ENCODE measurements at regions not wholly inside any gene's neighbourhood (a gene's known extent, or its start where the extent isn't known, plus 50 kb on each side); places are given as distances from the start of the nearest gene placed in this dataset.
"Not testable (repeated sequence)": the region's sequence is repeated elsewhere in the genome, so short reads cannot be mapped to it uniquely, and the experiment has no call there.

DNA sequence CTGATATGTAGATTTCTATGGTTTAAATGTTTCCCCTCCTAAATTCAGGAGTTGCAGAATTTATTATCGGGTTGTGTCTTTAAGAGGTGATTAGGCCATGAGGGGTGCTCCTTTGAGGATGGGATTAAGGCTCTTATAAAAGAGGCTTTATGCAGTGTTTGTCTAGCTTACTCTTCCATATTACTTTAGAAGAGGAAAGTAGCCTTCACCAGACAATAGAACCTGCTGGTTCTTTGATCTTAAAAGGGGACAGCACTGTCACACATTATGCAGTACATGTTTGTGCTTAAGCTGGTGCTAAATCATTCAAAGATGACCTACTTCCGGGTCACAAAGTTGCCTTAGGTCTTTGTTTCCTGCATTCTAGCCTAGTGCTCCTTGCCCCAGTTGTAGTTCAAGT is 81.0 kb downstream of the CPXCR1 start:
- DNase-seq, result no peak

DNA sequence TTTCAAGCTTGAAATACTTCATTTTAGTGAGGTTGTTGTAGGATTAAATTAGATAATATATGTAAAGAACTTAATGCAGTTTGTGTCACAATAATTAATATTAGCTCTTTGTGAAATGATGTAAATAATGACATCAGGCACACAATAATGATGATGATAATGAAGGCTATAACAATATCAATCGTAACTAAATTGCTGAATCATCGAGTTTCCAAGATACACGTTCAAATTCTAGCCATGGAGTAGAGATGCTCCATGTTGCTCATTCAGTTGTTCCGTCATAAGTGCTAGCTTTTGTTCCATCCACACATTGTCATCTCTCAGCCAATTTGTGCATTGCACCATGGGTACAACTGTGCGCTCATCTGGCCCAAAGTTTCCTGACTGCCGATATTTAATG is 83.1 kb downstream of the CPXCR1 start:
- no peak for DNase-seq

DNA sequence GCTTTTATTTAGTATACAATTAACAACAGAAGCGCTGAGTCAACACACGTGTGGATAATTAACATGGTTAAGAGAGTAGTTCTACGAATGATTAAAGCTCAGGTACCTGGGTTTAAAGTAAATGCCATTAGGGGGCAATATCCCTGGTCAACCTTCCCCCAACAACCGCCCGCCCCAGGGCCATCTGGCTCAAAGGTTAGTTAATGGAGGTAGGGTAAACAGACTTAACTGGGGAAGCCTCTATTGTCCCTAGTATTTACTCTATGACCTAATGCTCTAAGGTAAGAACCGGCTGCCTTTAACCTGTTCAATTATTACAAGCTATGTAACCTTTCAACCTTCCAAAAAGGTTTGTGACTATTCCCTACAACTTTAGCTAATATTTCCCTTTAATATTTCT is 90.7 kb downstream of the CPXCR1 start:
- not testable (repeated sequence) for DNase-seq

DNA sequence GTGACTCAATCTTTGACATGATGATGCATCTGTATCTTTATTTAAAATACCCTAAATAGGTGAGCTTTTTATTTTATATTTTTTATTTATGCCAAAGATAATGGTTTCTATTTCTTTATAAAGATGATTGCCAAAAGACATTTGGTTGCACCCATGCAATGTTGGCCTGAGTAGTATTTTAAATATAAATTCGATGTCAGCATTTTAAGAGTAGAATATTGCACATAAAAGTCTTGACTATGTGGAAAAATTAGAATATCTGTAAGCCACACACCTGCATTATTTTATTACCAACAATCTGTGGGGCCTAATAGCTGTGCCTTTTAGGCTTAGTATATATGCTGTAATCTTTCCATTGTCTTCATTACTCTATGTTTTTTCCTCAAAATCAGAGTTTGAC is 91.4 kb downstream of the CPXCR1 start:
- no peak for DNase-seq

DNA sequence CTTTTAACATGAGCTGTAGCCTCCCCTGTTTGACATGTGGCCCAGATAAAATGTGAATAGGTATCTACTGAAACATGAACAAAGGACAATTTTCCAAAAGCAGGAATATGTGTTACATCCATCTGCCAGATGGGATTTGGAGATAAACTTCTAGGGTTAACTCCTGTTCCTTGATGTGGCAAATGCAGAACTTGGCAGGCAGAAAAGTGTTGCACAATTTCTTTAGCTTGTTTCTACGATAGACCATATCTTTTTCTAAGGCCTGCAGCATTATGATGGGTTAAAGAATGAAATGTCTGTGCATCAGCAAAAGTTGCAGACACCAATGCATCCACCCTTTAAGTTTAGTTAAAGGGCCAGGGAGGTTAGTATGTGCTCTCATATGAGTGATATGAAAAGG is 96.8 kb downstream of the CPXCR1 start:
- not testable (repeated sequence) for DNase-seq

DNA sequence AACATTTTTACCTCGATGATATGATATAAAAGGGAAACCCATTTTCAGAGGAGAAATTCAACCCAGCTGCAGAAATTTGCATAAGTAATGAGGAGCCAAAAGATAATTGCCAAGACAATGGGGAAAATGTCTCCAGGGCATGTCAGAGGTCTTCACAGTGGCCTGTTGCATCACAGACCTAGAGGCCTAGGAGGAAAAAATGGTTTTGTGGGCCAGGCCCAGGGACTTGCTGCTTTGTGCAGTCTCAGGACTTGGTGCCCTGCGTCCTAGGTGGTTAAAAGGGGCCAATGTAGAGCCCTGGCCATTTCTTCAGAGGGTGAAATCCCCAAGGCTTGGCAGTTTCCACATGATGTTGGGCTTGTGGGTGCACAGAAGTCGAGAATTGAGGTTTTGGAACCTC is 106.9 kb downstream of the CPXCR1 start:
- DNase-seq, result no peak

DNA sequence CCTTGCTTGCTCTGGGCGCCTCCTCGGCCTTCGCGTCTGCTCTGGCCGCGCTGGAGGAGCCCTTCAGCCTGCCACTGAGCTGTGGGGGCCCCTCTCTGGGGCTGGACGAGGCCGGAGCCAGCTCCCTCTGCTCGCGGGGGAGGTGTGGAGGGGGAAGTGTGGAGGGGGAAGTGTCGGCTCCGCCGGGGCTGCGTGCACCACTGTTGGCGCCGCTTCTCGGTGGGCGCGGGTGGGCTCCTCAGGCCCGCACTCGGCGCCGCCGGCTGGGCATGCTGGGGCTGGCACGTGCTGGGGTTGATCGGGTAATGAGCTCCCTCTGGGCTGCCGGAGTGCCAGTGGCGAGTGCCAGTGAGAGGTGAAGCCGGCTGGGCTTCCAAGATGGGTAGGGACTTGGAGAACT is 116.7 kb downstream of the CPXCR1 start:
- DNase-seq, result no peak

DNA sequence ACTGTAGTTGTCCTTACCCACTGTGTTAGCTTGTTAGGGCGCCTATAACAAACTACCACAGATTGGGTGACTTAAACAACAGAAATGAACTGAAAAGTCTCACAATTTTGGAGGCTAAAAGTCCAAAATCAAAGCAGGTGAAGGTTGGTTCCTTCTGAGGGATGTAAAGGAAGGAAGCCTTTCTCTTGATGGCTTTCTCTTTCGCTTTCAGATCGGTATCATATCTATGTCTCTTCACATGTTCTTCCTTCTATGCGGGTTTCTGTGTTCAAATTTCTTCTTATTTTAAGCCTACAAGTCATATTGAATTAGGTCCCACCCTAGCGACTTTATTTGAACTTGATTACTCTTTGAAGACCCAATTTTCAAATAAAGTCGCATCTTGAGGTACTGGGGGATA is 118.6 kb downstream of the CPXCR1 start:
- DNase-seq, result no peak

DNA sequence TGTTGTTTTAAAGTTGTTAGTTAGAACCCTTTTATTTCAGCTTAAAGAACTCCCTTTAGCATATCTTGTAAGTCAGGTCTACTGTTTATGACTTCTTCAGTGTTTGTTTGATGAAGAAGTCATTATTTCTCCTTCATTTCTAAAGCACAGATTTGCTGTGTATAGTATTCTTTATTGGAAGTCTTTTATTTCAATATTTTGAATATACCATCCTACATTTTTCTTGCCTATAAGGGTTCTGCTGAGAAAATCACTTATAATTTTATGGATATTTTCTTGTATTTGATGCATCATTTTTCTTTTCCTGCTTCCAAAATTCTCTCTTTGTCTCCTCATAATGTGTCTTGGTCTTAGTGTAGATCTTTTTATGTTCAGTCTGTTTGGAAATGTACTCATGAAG is 134.5 kb downstream of the CPXCR1 start:
- DNase-seq, result no peak

DNA sequence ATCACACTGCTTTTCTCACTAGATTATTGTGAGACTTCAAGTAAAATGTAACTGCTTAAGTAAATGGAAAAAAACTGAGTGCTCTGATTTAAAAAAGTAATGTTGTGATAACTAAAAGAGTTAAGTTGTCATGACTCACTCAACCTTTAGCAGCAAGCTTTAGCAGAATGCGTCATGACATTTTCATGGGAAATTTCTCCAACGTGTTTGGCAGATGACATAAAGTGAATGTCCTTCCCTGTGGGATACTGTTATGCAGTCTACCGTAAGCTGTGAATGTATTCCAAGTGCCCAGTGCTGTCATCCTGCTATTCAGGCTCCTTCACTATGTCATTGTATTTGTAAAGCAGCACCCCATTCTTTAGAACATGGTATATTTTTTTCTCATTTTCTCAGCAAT is 136.2 kb downstream of the CPXCR1 start:
- DNase-seq, result no peak

DNA sequence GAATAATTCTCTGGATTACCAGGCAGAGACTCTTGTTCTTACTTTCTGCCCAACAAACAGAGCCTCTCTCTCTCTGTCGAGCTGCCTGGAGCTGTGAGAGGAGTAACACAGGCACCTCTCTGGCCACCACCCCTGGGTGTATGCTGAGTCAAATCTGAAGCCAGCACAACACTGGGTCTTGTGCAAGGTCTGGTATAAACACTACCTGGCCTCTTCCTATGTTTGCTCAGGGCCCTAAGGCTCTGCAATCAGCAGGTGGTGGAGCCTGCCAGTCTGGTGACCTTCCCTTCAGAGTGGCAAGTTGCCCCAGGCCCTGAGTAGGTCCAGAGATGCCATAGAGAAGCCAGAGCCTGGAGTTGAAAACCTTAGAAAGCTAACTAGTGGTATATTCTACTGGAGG is 139.9 kb downstream of the CPXCR1 start:
- DNase-seq, result no peak

DNA sequence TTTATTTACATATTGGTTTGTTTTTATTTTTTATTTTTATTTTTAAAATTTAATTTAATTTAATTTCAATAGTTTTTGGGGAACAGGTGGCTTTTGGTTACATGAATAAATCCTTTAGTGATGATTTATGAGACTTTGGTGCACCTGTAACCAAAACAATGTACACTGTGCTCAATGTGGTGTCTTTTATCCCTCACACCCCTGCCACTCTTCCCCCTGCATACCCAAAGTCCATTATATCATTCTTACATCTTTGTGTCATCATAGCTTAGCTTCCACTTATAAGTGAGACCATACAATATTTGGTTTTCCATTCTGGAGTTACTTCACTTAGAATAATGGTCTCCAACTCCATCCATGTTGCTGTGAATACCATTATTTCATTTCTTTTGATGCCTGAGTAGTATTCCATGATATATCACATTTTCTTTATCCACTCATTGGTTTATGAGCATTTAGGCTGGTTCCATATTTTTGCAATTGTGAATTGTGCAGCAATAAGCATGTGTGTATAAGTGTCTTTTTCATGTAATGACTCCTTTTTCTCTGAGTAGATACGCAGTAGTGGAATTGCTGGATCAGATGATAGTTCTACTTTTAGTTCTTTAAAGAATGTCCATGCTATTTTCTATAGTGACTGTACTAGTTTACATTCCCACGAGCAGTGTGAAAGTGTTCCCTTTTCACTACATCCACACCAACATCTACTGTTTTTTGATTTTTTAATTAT is 157.1 kb downstream of the CPXCR1 start:
- peak in 1 of 5 experiments; percentile 1 for DNase-seq

DNA sequence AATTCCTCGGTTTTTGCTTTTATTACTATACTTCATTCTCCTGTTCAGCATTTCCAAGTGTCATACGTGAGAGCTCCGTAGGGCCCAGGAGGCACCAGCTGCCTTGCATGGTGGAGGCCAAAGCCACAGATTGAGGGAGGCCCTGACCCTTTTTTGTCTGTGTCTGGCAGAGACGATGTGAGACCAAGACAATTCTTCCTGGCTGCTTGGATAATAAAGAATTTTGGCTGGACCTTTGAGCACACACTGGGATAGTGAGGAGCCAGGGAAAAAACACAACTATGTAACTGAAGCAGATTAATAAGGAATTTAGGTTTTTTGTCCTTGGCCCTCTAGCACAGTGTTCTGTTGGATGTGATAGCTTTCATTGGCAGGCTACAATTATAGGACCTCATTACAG is 161.0 kb downstream of the CPXCR1 start:
- no peak for DNase-seq

DNA sequence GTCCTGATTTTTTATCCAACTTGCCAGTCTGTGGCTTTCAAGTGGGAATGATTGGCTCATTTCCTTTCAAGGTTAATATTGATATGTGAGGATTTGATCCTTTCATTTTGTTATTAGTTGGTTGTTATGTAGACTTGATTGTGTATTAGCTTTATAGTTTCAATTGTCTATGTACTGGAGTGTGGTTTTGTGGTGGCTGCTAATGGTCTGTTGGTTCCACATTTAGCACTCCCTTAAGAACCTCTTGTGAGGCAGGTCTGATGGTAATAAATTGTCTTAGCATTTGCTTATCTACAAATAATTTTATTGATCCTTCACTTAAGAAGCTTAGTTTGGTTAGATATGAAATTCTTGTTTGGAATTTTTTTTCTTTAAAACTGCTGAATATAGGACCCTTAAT is 190.6 kb downstream of the CPXCR1 start:
- no peak for DNase-seq

DNA sequence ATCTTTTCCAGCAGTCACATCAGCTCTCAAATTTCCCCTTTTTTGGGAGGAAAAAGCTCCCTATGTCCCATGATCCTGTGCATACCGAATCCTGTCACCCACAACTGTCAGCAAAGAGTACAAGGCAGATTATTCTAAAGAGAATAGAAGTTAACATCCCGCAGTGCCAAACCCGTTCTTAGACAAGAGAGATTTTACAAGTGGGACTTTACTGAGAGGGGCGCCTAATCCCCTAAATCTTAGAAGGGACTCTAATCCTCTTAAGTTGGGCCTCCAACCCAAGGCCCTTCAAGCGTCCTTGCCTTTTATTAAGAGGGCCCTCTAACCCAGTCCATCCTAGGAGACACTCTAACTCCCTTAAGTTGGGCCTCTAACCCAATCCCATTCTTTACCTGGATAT is 193.9 kb downstream of the CPXCR1 start:
- DNase-seq, result no peak

DNA sequence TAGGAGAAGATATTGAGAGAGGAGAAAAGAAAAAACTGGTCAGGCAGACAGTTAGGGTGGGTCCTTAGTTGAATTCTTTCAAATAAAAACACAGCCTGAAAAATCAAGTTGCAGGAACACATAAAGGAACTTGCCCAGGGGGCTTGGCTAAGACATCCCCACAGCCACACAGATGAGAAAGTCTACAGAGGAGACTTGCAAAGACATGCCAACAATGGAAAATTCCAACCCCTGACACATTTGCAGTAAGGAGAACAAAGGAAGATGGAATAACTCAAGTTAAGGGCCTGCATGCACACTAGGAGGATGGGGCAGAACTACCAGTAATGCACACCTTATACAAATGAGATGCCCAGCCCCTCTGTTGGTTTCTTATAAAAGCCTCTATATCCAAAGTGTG is 197.6 kb downstream of the CPXCR1 start:
- no peak for DNase-seq

DNA sequence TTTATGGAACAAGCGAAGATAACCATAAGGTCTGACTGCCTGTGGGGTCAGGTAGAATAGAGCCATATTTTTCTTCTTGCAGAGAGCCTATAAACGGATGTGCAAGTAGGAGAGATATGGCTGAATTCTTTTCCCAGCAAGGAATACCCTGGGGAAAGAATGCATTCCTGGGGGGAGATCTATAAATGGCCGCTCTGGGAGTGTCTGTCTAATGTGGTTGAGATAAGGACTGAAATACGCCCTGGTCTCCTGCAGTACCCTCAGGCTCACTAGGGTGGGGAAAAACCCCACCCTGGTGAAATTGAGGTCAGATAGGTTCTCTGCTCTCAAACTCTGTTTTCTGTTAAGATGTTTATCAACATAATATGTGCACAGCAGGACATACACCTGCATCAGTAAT is 209.0 kb downstream of the CPXCR1 start:
- DNase-seq, result not testable (repeated sequence)

DNA sequence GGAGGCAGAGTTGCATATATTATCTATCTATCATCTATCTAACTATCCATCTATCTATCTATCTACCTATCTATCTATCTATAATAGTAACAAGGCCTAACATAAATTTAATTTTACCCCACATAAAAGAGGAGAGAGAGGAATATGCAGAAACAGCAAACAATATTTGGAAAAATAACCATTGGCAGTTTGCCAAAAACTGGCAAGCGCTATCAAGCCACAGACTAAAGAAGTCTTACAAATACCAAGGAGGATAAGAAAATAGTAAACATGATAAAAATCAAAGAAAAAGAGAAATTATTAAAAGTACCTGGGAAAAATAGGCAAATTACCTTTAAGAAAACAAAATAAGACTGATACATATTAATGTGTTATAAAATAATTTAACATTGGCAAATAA is 230.8 kb downstream of the CPXCR1 start:
- no peak for DNase-seq

DNA sequence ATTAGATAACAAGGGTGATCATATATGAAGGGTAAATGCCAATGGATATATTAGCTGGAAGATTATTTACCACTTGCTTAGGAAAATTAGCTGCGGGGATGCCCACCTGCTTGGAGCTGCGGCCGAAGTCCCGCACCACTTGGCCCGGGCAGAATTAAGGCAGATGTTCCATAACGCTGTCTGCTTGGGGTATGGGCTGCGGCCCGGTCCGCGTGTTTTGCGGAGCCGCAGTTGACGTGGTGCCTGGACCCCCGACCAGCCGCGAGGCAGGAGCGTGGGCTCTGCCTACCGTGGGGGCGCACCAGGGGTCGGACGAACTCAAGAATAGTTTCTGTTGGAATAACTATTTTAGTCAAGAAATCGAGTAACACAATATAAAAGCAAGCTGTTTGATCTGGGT is 235.2 kb downstream of the CPXCR1 start:
- DNase-seq, result no peak

DNA sequence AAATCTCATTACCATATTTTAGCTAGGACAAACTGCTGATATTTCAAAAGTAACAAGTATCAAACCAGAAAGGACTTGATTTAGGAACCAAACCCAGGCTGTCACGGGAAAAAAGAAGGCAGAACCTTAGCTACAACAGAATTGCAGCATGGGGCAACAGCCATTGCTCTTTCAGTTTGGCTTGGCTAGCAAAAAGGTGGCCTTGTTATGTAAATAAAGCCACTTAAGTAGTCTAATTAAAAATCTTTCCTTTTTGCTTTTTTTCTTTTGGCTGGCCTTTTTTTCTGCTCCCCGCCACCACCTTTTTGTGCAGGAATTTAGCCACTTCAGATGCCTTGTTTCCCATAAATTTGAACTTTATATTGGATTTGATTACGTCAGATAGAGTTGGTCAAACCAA is 235.9 kb downstream of the CPXCR1 start:
- no peak for DNase-seq

DNA sequence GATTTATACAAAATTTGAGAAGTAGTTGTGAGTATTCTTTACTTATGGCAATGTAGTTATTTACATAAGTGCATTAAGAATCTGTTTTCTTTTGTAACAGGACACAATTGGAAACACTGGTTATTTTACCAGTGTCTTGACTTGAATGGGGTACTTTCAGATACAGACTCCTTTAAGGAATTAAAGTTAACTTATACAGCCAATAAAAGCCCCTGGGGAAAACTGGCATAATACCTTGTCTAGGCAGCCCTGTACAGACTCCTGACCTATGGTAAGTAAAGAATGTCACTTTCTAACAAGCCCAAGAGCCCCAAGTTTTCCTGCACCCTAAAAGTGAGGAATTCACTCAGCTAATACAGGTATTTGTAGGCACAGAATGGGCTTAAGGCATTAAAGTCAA is 241.8 kb downstream of the CPXCR1 start:
- DNase-seq, result no peak

DNA sequence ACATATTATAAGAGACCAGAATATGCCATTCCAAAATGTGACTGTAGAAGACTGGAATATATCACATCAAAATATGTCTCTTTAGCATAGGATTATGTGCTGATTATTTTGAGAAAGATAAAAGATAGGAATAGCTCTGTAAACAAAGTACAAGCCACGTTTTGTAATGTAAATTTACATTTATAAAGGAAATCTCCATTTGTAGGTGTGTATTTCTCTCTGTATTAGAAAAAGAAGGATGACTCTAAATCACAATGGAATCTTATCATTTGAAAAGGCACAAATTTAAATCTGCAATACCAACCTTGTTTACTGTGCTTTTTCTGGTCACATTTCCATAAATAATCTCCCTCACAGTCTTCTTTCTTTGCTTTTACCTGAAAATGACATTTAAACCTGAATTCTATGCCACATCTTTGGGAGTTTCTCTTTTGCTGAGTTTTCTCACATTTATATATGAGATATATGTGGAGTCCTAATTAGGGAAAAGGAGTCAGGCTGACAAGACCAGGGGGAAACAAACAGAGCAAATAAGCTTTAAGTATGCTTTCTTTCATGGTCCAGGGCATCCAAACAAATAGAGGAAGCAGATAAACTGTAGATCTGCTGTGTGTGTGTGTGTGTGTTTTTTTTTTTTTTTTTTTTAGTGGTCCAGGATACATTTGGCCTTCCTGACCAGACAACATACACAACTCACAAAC is 244.0 kb downstream of the CPXCR1 start:
- DNase-seq, result no peak

DNA sequence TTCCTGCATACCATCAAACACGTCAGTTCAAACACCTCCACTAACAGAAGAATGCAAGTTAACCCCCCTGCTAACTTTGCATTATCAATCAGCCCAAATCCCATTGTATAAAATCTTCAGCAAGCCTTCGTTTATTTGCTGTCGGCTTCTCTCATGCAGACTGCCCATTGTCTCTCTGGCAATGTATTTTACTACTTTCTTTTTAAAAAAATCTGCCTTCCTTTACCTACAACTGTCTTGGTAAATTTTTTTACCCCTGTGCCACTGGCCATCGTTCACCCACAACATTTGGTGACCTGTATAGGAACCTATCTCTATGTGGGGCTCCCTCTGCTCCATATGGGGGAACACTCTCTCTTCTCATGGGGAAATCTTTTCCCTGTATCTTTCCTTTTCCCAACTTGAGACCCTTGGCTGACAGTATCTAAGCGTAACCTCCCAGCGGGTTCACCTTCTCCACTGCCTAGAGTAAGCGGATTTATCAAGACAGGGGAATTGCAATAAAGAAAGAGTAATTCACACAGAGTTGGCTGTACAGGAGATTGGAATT is 244.6 kb downstream of the CPXCR1 start:
- DNase-seq, result no peak

DNA sequence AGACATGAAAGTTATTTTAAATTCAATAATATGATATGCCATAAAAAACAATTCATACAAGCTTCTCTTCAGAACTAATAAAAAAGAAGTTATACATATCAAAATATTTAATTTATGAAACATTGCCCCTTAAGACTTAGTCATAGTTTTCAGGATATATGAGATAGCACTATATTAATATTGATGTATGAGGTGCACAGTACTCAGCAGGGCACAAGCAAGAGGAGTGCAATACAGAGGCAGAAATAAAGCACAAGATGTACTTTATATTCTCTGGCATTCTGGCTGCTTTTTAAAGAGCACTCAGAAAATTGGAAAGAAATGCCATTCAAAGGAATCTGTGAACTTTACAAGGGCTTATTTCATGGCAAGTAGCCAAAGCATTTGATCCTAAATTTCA is 274.9 kb downstream of the CPXCR1 start:
- no peak for DNase-seq

DNA sequence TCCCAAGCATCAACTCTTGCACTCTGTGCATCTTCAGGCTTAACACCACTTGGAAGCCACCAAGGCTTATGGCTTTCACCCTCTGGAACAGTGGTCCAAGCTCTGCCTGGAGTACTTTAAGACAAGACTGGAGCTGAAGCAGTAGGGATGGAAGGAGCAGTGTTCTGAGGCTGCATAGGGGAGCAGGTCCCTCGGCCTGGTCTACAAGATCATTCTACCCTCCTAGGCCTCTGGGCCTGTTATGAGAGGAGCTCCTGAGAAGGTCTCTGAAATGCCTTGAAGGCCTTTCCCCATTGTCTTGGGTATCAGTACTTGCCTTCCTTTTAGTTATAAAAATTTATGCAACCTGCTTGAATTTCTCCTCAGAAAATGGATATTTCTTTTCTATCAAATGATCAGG is 286.7 kb downstream of the CPXCR1 start:
- no peak for DNase-seq

Measured in T-helper 2 cell (primary cell).